ENCODE measurements at regions not wholly inside any gene's neighbourhood (a gene's known extent, or its start where the extent isn't known, plus 50 kb on each side); places are given as distances from the start of the nearest gene placed in this dataset.

- no peak for TF ChIP-seq CTCF (IDR thresholded peaks at IDR 0.05)
- TF ChIP-seq ZFX (IDR thresholded peaks at IDR 0.05; ENCODE audit: borderline replicate concordance) = no peak
Measured at GRCh38 chr7:19948160-19948559, 174.7 kb upstream of the TMEM196 start.

Measured in 22Rv1 (cell line).